SK-N-SH (cell line): ENCODE measurements at regions not wholly inside any gene's neighbourhood (a gene's known extent, or its start where the extent isn't known, plus 50 kb on each side); places are given as distances from the start of the nearest gene placed in this dataset.

Source experiments
- CTCF ChIA-PET: fragments of 300-600, 350-600 bp; formaldehyde crosslinking; extraction: SDS; loops from one replicate; lab custom pipeline; 2021; lab: Yijun Ruan, JAX
- POLR2A ChIA-PET: fragments of 350-600 bp; sonication (Branson Sonifier 250); formaldehyde crosslinking; extraction: SDS; loops from one replicate; lab custom pipeline; 2020; ENCODE audit warnings: antibody characterized with exemption, inconsistent platforms; lab: Yijun Ruan, JAX
- DNase-seq: peaks from one replicate; pipeline ENCODE4 v3.0.0; 2012
- H2AFZ ChIP-seq: fragments of 200-600 bp; sonication (generic); 2 replicates; pipeline ENCODE4 v1.8.1; 2016; ENCODE audit warnings: antibody characterized with exemption, mild to moderate bottlenecking, low read depth
- H3F3A ChIP-seq: fragments of 200-600 bp; sonication (generic); replicated peaks from 2 replicates; pipeline ENCODE3; 2016; ENCODE audit warnings: antibody characterized with exemption, mild to moderate bottlenecking; ENCODE audit not compliant: insufficient read depth
- H3K27ac ChIP-seq, 2 experiments: fragments of 200-500 bp in 1 of 2; fragments of 200-600 bp in 1 of 2; sonication (Bioruptor generic) in 1 of 2; sonication (generic), shearing (Covaris generic) in 1 of 2; 2 replicates each; pipeline versions ENCODE4 v1.5.1 to v1.6.1; 2014 to 2016; ENCODE audit warnings: low read depth in 2 of 2, inconsistent platforms in 1 of 2, low read length in 1 of 2, mild to moderate bottlenecking in 1 of 2, mixed read lengths in 1 of 2
- H3K27me3 ChIP-seq: fragments of 200-600 bp; sonication (generic), shearing (Covaris generic); 2 replicates; pipeline ENCODE4 v1.6.1; 2016; ENCODE audit warnings: mixed run types; ENCODE audit not compliant: insufficient read depth
- H3K36me3 ChIP-seq, 2 experiments: fragments of 200-500 bp in 1 of 2; fragments of 200-600 bp in 1 of 2; sonication (Bioruptor generic) in 1 of 2; sonication (generic) in 1 of 2; replicated peaks in 1 of 2; 2 replicates each; pipeline versions ENCODE3 to v1.5.1; 2014 to 2016; ENCODE audit warnings: low read length in 1 of 2, mild to moderate bottlenecking in 1 of 2; ENCODE audit not compliant: insufficient read depth in 2 of 2, control insufficient read depth in 1 of 2
- H3K4me1 ChIP-seq, 2 experiments: fragments of 200-500 bp in 1 of 2; fragments of 200-600 bp in 1 of 2; sonication (Bioruptor generic) in 1 of 2; sonication (generic), shearing (Covaris generic) in 1 of 2; 2 replicates each; pipeline versions ENCODE4 v1.5.1 to v1.6.1; 2014 to 2016; ENCODE audit warnings: low read depth in 1 of 2, low read length in 1 of 2, mixed run types in 1 of 2; ENCODE audit not compliant: insufficient read depth in 2 of 2, control insufficient read depth in 1 of 2
- H3K4me2 ChIP-seq: fragments of 200-600 bp; sonication (generic), shearing (Covaris generic); 2 replicates; pipeline ENCODE4 v1.6.1; 2017; ENCODE audit warnings: mixed run types
- H3K4me3 ChIP-seq, 2 experiments: fragments of 200-500 bp in 1 of 2; fragments of 200-600 bp in 1 of 2; sonication (Bioruptor generic) in 1 of 2; sonication (generic), shearing (Covaris generic) in 1 of 2; 2 replicates each; pipeline versions ENCODE4 v1.5.1 to v1.8.1; 2014 to 2016; ENCODE audit warnings: low read depth in 2 of 2, inconsistent platforms in 1 of 2, low read length in 1 of 2, mild to moderate bottlenecking in 1 of 2, mixed read lengths in 1 of 2, moderate library complexity in 1 of 2
- H3K79me2 ChIP-seq: fragments of 200-600 bp; sonication (generic); 2 replicates; pipeline ENCODE4 v1.8.1; 2017; ENCODE audit warnings: mild to moderate bottlenecking; ENCODE audit not compliant: insufficient read depth
- H3K9ac ChIP-seq: fragments of 200-600 bp; sonication (generic); 2 replicates; pipeline ENCODE4 v1.6.1; 2017; ENCODE audit warnings: mixed run types
- H3K9me2 ChIP-seq: fragments of 200-600 bp; sonication (generic); 2 replicates; pipeline ENCODE4 v1.6.1; 2017; ENCODE audit warnings: mixed run types
- H3K9me3 ChIP-seq: fragments of 200-600 bp; sonication (generic); 2 replicates; pipeline ENCODE4 v1.6.1; 2017; ENCODE audit warnings: mixed run types, mild to moderate bottlenecking, moderate library complexity
- H4K20me1 ChIP-seq: fragments of 200-600 bp; sonication (generic); 2 replicates; pipeline ENCODE4 v1.6.1; 2017; ENCODE audit warnings: mild to moderate bottlenecking, mixed run types; ENCODE audit not compliant: insufficient read depth
- CHD2 ChIP-seq: fragments of 150-350 bp; IDR thresholded peaks from 2 replicates; pipeline ENCODE4 v1.6.1; 2018; ENCODE audit warnings: low read length; ENCODE audit not compliant: partially characterized antibody
- ELF1 ChIP-seq: IDR thresholded peaks from 2 replicates; pipeline ENCODE4 v1.4.0; 2012
- EP300 ChIP-seq, 2 experiments: IDR thresholded peaks; 2 replicates each; pipeline versions ENCODE4 v1.4.0 to v1.6.1; 2012; ENCODE audit warnings: borderline replicate concordance in 1 of 2, low read depth in 1 of 2, low read length in 1 of 2
- FOSL2 ChIP-seq: IDR thresholded peaks from 2 replicates; pipeline ENCODE4 v1.4.0; 2012; ENCODE audit warnings: low read depth, mild to moderate bottlenecking, moderate library complexity, borderline replicate concordance
- FOXJ3 ChIP-seq: sonication (generic); formaldehyde crosslinking; IDR thresholded peaks from 2 replicates; pipeline ENCODE4 v1.5.1; 2020; ENCODE audit warnings: mild to moderate bottlenecking, missing genetic modification reagents
- GATA2 ChIP-seq: sonication (generic); formaldehyde crosslinking; IDR thresholded peaks from 2 replicates; pipeline ENCODE4 v1.5.0; 2020; ENCODE audit warnings: mild to moderate bottlenecking, missing genetic modification reagents
- IRF3 ChIP-seq: fragments of 150-350 bp; IDR thresholded peaks from 2 replicates; pipeline ENCODE4 v1.6.1; 2016; ENCODE audit warnings: mild to moderate bottlenecking, low read depth, low read length
- MEF2A ChIP-seq: IDR thresholded peaks from 2 replicates; pipeline ENCODE4 v1.4.0; 2012; ENCODE audit warnings: low read depth, borderline replicate concordance
- NRF1 ChIP-seq: IDR thresholded peaks from 2 replicates; pipeline ENCODE4 v1.6.1; 2012; ENCODE audit warnings: low read depth, mild to moderate bottlenecking, low read length
- RFX5 ChIP-seq: IDR thresholded peaks from 2 replicates; pipeline ENCODE4 v1.6.1; 2012; ENCODE audit warnings: mild to moderate bottlenecking, improper control_type of control experiment, low read length
- RXRA ChIP-seq: IDR thresholded peaks from 2 replicates; pipeline ENCODE4 v1.4.0; 2012; ENCODE audit warnings: low read depth, mild to moderate bottlenecking, borderline replicate concordance
- SIN3A ChIP-seq: IDR thresholded peaks from 2 replicates; pipeline ENCODE4 v1.6.1; 2012; ENCODE audit warnings: low read depth, mild to moderate bottlenecking, low read length, moderate library complexity, borderline replicate concordance
- SMC3 ChIP-seq: IDR thresholded peaks from 2 replicates; pipeline ENCODE4 v1.6.1; 2012; ENCODE audit warnings: low read depth, low read length, improper control_type of control experiment
- USF1 ChIP-seq: IDR thresholded peaks from 2 replicates; pipeline ENCODE4 v1.4.0; 2012; ENCODE audit warnings: low read depth, borderline replicate concordance
- USF2 ChIP-seq: fragments of 150-350 bp; IDR thresholded peaks from 2 replicates; pipeline ENCODE4 v1.6.1; 2017; ENCODE audit warnings: antibody characterized with exemption, low read length, low read depth, borderline replicate concordance
- YY1 ChIP-seq: IDR thresholded peaks from 2 replicates; pipeline ENCODE4 v1.4.0; 2012; ENCODE audit warnings: low read depth, mild to moderate bottlenecking
- ZBTB33 ChIP-seq: IDR thresholded peaks from 2 replicates; pipeline ENCODE4 v1.4.0; 2012; ENCODE audit warnings: low read depth, borderline replicate concordance
- WGBS: methylation state at CpG from one replicate; pipeline ENCODE4 v1.1.6; 2017; ENCODE audit warnings: low lambda C conversion rate; 5-methylcytosine and 5-hydroxymethylcytosine counted together

- CTCF ChIA-PET: no interaction called here
- no peak overlapping the region for H2AFZ ChIP-seq
- H3K9ac ChIP-seq: no peak overlapping the region
- POLR2A ChIA-PET: no interaction called here
- H3F3A ChIP-seq: no peaks in the 10 kb centered on the region
- no peaks in the 10 kb centered on the region for H3K9me2 ChIP-seq
- 18% methylated on average over 1 of the region's 1 CpG for WGBS
- no peaks in the 10 kb centered on the region for H3K36me3 ChIP-seq
- H4K20me1 ChIP-seq: no peaks in the 10 kb centered on the region
- TF ChIP-seq RFX5: no peak
- TF ChIP-seq USF2: no peak
- TF ChIP-seq USF1: no peak
- no peak for TF ChIP-seq CHD2
- TF ChIP-seq GATA2: no peak
- TF ChIP-seq IRF3: no peak
- no peak for TF ChIP-seq SMC3
- TF ChIP-seq NRF1: no peak
- TF ChIP-seq RXRA: no peak
- TF ChIP-seq YY1: no peak
- TF ChIP-seq EP300 (IDR thresholded peaks at IDR 0.05; ENCODE audit: borderline replicate concordance in 1 of 2, low read depth in 1 of 2, low read length in 1 of 2): no peak
- no peak for TF ChIP-seq FOXJ3 (CRISPR knock-in tag)
- TF ChIP-seq SIN3A: no peak
- TF ChIP-seq ZBTB33: no peak
- TF ChIP-seq MEF2A: no peak
- no peak for TF ChIP-seq FOSL2
- no peak for TF ChIP-seq ELF1
- no peak overlapping the region for H3K27ac ChIP-seq
- no peak for DNase-seq
- no peak overlapping the region for H3K4me2 ChIP-seq
- H3K4me1 ChIP-seq: no peaks in the 10 kb centered on the region
- no peaks in the 10 kb centered on the region for H3K9me3 ChIP-seq
- H3K27me3 ChIP-seq: peaks cover 14% of the 10 kb centered on the region
- no peak overlapping the region for H3K4me3 ChIP-seq
- no peaks in the 10 kb centered on the region for H3K79me2 ChIP-seq
These were observed 263.9 kb downstream of the COX7C start for GRCh38 chr5:86881493-86882090.
